ENCODE measurements at regions not wholly inside any gene's neighbourhood (a gene's known extent, or its start where the extent isn't known, plus 50 kb on each side); places are given as distances from the start of the nearest gene placed in this dataset.

DNA sequence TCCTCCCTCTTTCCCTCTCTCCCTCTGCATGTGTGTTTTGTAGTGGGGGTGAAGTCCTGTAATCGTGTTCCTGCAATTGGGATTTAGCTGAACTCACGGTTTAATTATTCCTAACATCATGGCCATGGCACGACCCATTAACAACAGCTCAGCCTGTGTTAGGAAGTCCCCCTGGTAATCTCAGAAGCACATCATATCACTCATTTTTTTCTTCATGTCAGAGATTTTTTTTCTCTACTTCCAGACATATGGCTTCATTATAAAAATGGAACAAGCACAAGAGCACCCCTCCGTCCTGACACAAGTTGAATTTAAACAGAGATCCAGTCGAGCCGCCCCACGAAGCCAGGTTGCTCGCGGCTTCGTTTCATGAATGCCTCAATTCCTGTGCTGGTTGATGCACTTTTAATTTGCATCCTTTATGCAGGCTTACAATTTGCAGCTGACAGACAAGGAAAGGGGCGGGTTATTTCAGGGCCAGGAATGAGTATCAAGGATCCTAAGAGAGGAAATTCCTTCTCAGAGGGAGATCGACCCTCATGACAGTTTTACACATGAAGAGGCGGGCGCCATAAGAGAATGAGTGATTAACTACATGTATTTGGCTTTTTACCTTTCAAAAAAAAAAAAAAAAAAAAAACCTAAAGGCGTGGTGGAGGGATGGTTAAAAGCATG lies 192.9 kb downstream of the MAF start:
- no peak for ATAC-seq
- intact Hi-C loops (cut with DNase I), result no loop called here
- no peak for TF ChIP-seq POLR2A (IDR thresholded peaks at IDR 0.05)
- TF ChIP-seq, protein P1, sequence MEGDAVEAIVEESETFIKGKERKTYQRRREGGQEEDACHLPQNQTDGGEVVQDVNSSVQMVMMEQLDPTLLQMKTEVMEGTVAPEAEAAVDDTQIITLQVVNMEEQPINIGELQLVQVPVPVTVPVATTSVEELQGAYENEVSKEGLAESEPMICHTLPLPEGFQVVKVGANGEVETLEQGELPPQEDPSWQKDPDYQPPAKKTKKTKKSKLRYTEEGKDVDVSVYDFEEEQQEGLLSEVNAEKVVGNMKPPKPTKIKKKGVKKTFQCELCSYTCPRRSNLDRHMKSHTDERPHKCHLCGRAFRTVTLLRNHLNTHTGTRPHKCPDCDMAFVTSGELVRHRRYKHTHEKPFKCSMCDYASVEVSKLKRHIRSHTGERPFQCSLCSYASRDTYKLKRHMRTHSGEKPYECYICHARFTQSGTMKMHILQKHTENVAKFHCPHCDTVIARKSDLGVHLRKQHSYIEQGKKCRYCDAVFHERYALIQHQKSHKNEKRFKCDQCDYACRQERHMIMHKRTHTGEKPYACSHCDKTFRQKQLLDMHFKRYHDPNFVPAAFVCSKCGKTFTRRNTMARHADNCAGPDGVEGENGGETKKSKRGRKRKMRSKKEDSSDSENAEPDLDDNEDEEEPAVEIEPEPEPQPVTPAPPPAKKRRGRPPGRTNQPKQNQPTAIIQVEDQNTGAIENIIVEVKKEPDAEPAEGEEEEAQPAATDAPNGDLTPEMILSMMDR (IDR thresholded peaks at IDR 0.05), result no peak
- Histone ChIP-seq H3K4me1 (no peaks in the 10 kb centered on the region), H3K9me3 (peaks cover 0 to 5% (median 0%) of the 10 kb centered on the region in 3 donors), H3K27ac (no peak overlapping the region), H3K4me3 (no peak overlapping the region), H3K27me3 (no peaks in the 10 kb centered on the region), H3K36me3 (replicated peaks in 1 of 2; ENCODE audit: insufficient read depth in 1 of 2, low read depth in 2 of 2) (no peaks in the 10 kb centered on the region)
- no peak for DNase-seq
- WGBS, 2 donors, result 42 to 59% methylated on average over 15 of the region's 15 CpGs

GRCh38 chr16:79407005-79407404 lies 193.5 kb downstream of the MAF start:
- Histone ChIP-seq H3K36me3 (replicated peaks in 1 of 2; ENCODE audit: insufficient read depth in 1 of 2, low read depth in 2 of 2) (no peaks in the 10 kb centered on the region), H3K27ac (no peak overlapping the region), H3K4me3 (no peak overlapping the region), H3K9me3 (peaks cover 0 to 5% (median 0%) of the 10 kb centered on the region in 3 donors), H3K4me1 (no peaks in the 10 kb centered on the region), H3K27me3 (no peaks in the 10 kb centered on the region)
- WGBS, 2 donors, result 67 to 80% methylated on average over 8 to 12 of the region's 12 CpGs
- DNase-seq (no peak), ATAC-seq (no peak)
- intact Hi-C loops (cut with DNase I), result no loop called here
- TF ChIP-seq, protein P1 (IDR thresholded peaks at IDR 0.05), result no peak
- no peak for TF ChIP-seq POLR2A (IDR thresholded peaks at IDR 0.05)

DNA sequence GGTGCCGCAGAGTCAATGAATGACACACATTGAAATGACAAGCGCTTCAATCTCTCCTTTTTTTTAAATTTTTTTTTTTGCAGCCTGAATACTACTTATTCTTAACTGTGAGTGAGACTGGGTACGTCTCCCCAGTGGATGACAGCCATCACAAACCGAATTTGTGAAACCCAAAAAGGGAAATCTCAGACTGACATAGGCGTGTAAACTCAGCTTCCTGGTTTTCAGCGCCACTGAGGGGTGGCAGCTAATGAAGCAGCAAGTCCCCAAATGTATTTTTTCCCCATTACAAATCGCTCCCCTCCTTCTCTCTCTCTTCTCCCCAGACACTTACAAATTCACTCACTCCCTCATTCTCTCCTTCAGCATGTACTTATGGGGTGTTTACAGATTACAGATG lies 196.0 kb downstream of the MAF start:
- H3K4me3 ChIP-seq, result no peak overlapping the region
- no peak for DNase-seq
- H3K9me3 ChIP-seq, result peaks cover 0 to 5% (median 0%) of the 10 kb centered on the region in 3 donors
- WGBS, 2 donors, result 69 to 85% methylated on average over 7 of the region's 7 CpGs
- no peak for TF ChIP-seq POLR2A (IDR thresholded peaks at IDR 0.05)
- TF ChIP-seq, protein P1 (IDR thresholded peaks at IDR 0.05), result no peak
- H3K27ac ChIP-seq, result no peak overlapping the region
- no peaks in the 10 kb centered on the region for H3K36me3 ChIP-seq (replicated peaks in 1 of 2; ENCODE audit: insufficient read depth in 1 of 2, low read depth in 2 of 2)
- no peak for ATAC-seq
- H3K4me1 ChIP-seq, result no peaks in the 10 kb centered on the region
- intact Hi-C loops (cut with DNase I), result no loop called here
- H3K27me3 ChIP-seq, result no peaks in the 10 kb centered on the region

- DNase-seq, result no peak
- H3K27me3 ChIP-seq, result no peaks in the 10 kb centered on the region
- peaks cover 0 to 5% (median 0%) of the 10 kb centered on the region in 3 donors for H3K9me3 ChIP-seq
- H3K4me1 ChIP-seq, result no peaks in the 10 kb centered on the region
- no peak overlapping the region for H3K27ac ChIP-seq
- intact Hi-C loops (cut with DNase I), result no loop called here
- ATAC-seq, result no peak
- no peak for TF ChIP-seq POLR2A (IDR thresholded peaks at IDR 0.05)
- TF ChIP-seq, protein P1 (IDR thresholded peaks at IDR 0.05), result no peak
- H3K36me3 ChIP-seq (replicated peaks in 1 of 2; ENCODE audit: insufficient read depth in 1 of 2, low read depth in 2 of 2), result no peaks in the 10 kb centered on the region
- WGBS, 2 donors, result 59 to 64% methylated on average over 4 of the region's 4 CpGs
- no peak overlapping the region for H3K4me3 ChIP-seq
These were observed 197.0 kb downstream of the MAF start for GRCh38 chr16:79403534-79403933.

DNA sequence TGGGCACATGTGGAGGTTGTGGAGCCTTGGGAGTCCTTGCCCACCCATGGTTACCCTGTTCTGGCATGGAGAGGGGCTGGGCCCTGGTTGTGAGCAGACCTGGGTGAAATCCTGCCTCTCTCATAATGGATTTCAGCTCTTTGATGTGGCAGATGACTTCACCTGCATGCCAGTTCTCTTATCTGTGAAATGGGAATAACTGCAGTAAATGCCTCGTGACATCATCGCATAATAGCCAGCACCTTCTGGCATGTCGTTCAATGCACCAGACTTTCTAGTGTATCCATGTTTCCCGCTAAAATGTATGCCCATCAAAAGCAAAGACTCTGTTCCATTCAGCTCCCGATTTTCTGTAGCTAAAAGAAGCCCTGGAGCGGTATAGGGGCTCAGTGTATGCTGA lies 197.6 kb downstream of the MAF start:
- Histone ChIP-seq H3K27ac (no peak overlapping the region), H3K4me3 (no peak overlapping the region), H3K27me3 (no peaks in the 10 kb centered on the region), H3K4me1 (no peaks in the 10 kb centered on the region), H3K36me3 (replicated peaks in 1 of 2; ENCODE audit: insufficient read depth in 1 of 2, low read depth in 2 of 2) (no peaks in the 10 kb centered on the region), H3K9me3 (peaks cover 0 to 5% (median 0%) of the 10 kb centered on the region in 3 donors)
- ATAC-seq (no peak), DNase-seq (no peak)
- 73 to 79% methylated on average over 6 of the region's 6 CpGs for WGBS, 2 donors
- TF ChIP-seq, protein P1 (IDR thresholded peaks at IDR 0.05), result no peak
- TF ChIP-seq POLR2A (IDR thresholded peaks at IDR 0.05), result no peak
- intact Hi-C loops (cut with DNase I), result no loop called here

Measured in body of pancreas (tissue), 4 donors.